Astrocyte (in vitro differentiated cells and primary cell): ENCODE measurements at regions not wholly inside any gene's neighbourhood (a gene's known extent, or its start where the extent isn't known, plus 50 kb on each side); places are given as distances from the start of the nearest gene placed in this dataset.

Experiments
- DNase-seq: peaks from one replicate; pipeline ENCODE4 v3.0.0-alpha.2; 2010; ENCODE audit warnings: low read depth
- FAIRE-seq: peaks from 2 replicates; lab custom pipeline; 2011; peaks lifted over from hg19 to GRCh38; lab: Jason Lieb, UNC
- H2AFZ ChIP-seq: 2 replicates; pipeline ENCODE4 v1.6.0; 2012; ENCODE audit warnings: low read depth, low read length, inconsistent platforms
- H3K27ac ChIP-seq: 2 replicates; pipeline ENCODE4 v1.5.1; 2011; ENCODE audit warnings: low read depth, low read length, inconsistent platforms
- H3K27me3 ChIP-seq: 2 replicates; pipeline ENCODE4 v1.6.0; 2011; ENCODE audit warnings: low read length, inconsistent platforms; ENCODE audit not compliant: insufficient read depth
- H3K36me3 ChIP-seq: 2 replicates; pipeline ENCODE4 v1.5.1; 2011; ENCODE audit warnings: low read length, inconsistent platforms; ENCODE audit not compliant: insufficient read depth
- H3K4me1 ChIP-seq: 2 replicates; pipeline ENCODE4 v1.5.1; 2011; ENCODE audit warnings: low read length, inconsistent platforms; ENCODE audit not compliant: insufficient read depth
- H3K4me2 ChIP-seq: 2 replicates; pipeline ENCODE4 v1.6.0; 2012; ENCODE audit warnings: low read length, inconsistent platforms
- H3K4me3 ChIP-seq: 2 replicates; pipeline ENCODE4 v1.5.1; 2011; ENCODE audit warnings: low read depth, mild to moderate bottlenecking, low read length, inconsistent platforms; ENCODE audit not compliant: insufficient read depth
- H3K79me2 ChIP-seq: 2 replicates; pipeline ENCODE4 v1.6.0; 2012; ENCODE audit warnings: mild to moderate bottlenecking, low read length, inconsistent platforms; ENCODE audit not compliant: insufficient read depth
- H3K9ac ChIP-seq: 2 replicates; pipeline ENCODE4 v1.6.0; 2012; ENCODE audit warnings: mild to moderate bottlenecking, low read length, inconsistent platforms
- H3K9me3 ChIP-seq: 2 replicates; pipeline ENCODE4 v1.5.1; 2012; ENCODE audit warnings: low read depth, mild to moderate bottlenecking, low read length, inconsistent platforms; ENCODE audit not compliant: insufficient read depth
- H4K20me1 ChIP-seq: 2 replicates; pipeline ENCODE4 v1.6.0; 2012; ENCODE audit warnings: low read length, inconsistent platforms; ENCODE audit not compliant: insufficient read depth
- H3K27ac Mint-ChIP-seq: one replicate; pipeline ENCODE4 v1.8.0; 2021; ENCODE audit warnings: mild to moderate bottlenecking, mixed read lengths; ENCODE audit not compliant: unreplicated experiment
- H3K27me3 Mint-ChIP-seq: one replicate; pipeline ENCODE4 v1.8.0; 2021; ENCODE audit warnings: low read depth, mixed read lengths; ENCODE audit not compliant: unreplicated experiment
- H3K36me3 Mint-ChIP-seq: one replicate; pipeline ENCODE4 v1.8.0; 2021; ENCODE audit warnings: low read depth, mixed read lengths; ENCODE audit not compliant: unreplicated experiment
- H3K4me1 Mint-ChIP-seq: one replicate; pipeline ENCODE4 v1.8.0; 2021; ENCODE audit warnings: low read depth, mixed read lengths; ENCODE audit not compliant: unreplicated experiment
- H3K4me3 Mint-ChIP-seq: one replicate; pipeline ENCODE4 v1.8.0; 2021; ENCODE audit warnings: mild to moderate bottlenecking, moderate library complexity, mixed read lengths; ENCODE audit not compliant: unreplicated experiment
- H3K9me3 Mint-ChIP-seq: one replicate; pipeline ENCODE4 v1.8.0; 2021; ENCODE audit warnings: mild to moderate bottlenecking, mixed read lengths; ENCODE audit not compliant: unreplicated experiment
- CTCF ChIP-seq: IDR thresholded peaks from 2 replicates; pipeline ENCODE4 v1.5.1; 2011; ENCODE audit warnings: low read depth, mild to moderate bottlenecking, inconsistent platforms, low read length, moderate library complexity; ENCODE audit not compliant: insufficient read depth
- EZH2 ChIP-seq: IDR thresholded peaks from 2 replicates; pipeline ENCODE4 v1.6.1; 2012; ENCODE audit warnings: mild to moderate bottlenecking, low read length, inconsistent platforms; ENCODE audit not compliant: insufficient read depth

GRCh38 chr14:44771496-44771895, 190.3 kb downstream of the KLHL28 start:
- FAIRE-seq (no peak), DNase-seq (no peak)
- H3K4me1 Mint-ChIP-seq: peaks cover 14% of the 10 kb centered on the region
- H3K9me3 ChIP-seq: no peaks in the 10 kb centered on the region
- H3K9me3 Mint-ChIP-seq: no peaks in the 10 kb centered on the region
- H3K9ac ChIP-seq: no peak overlapping the region
- no peaks in the 10 kb centered on the region for H3K36me3 Mint-ChIP-seq
- H3K27me3 ChIP-seq: no peaks in the 10 kb centered on the region
- H3K4me3 ChIP-seq: no peak overlapping the region
- no peak overlapping the region for H3K4me3 Mint-ChIP-seq
- H3K27ac ChIP-seq: no peak overlapping the region
- no peak overlapping the region for H3K27ac Mint-ChIP-seq
- no peak overlapping the region for H3K4me2 ChIP-seq
- H2AFZ ChIP-seq: no peak overlapping the region
- no peaks in the 10 kb centered on the region for H3K79me2 ChIP-seq
- H3K4me1 ChIP-seq: no peaks in the 10 kb centered on the region
- TF ChIP-seq CTCF (no peak), EZH2 (no peak)
- no peaks in the 10 kb centered on the region for H3K36me3 ChIP-seq
- H4K20me1 ChIP-seq: no peaks in the 10 kb centered on the region
- H3K27me3 Mint-ChIP-seq: no peaks in the 10 kb centered on the region

- no peaks in the 10 kb centered on the region for H3K27me3 Mint-ChIP-seq
Measured at GRCh38 chr14:44770201-44770600, 191.5 kb downstream of the KLHL28 start.

GRCh38 chr14:44768935-44769334, 192.8 kb downstream of the KLHL28 start:
- Histone ChIP-seq H3K27me3 (no peaks in the 10 kb centered on the region), H3K79me2 (no peaks in the 10 kb centered on the region), H2AFZ (no peak overlapping the region), H3K4me3 (no peak overlapping the region), H4K20me1 (no peaks in the 10 kb centered on the region), H3K27ac (no peak overlapping the region), H3K4me1 (no peaks in the 10 kb centered on the region), H3K9me3 (no peaks in the 10 kb centered on the region), H3K36me3 (no peaks in the 10 kb centered on the region), H3K4me2 (no peak overlapping the region), H3K9ac (no peak overlapping the region)
- DNase-seq: no peak
- Mint-ChIP-seq H3K9me3 (no peaks in the 10 kb centered on the region), H3K27ac (no peak overlapping the region), H3K4me1 (peaks cover 14% of the 10 kb centered on the region), H3K27me3 (no peaks in the 10 kb centered on the region), H3K36me3 (no peaks in the 10 kb centered on the region), H3K4me3 (no peak overlapping the region)
- no peak for FAIRE-seq
- no peak for TF ChIP-seq CTCF
- TF ChIP-seq EZH2: no peak

More at GRCh38 chr14:44770201-44770600, 191.5 kb downstream of the KLHL28 start:
- DNase-seq (no peak), FAIRE-seq (no peak)
- no peak overlapping the region for H3K4me3 ChIP-seq
- no peaks in the 10 kb centered on the region for H3K36me3 Mint-ChIP-seq
- no peaks in the 10 kb centered on the region for H3K4me1 ChIP-seq
- H3K9me3 Mint-ChIP-seq: no peaks in the 10 kb centered on the region
- H3K79me2 ChIP-seq: no peaks in the 10 kb centered on the region
- no peak overlapping the region for H3K27ac Mint-ChIP-seq
- no peaks in the 10 kb centered on the region for H3K9me3 ChIP-seq
- no peaks in the 10 kb centered on the region for H4K20me1 ChIP-seq
- peaks cover 14% of the 10 kb centered on the region for H3K4me1 Mint-ChIP-seq
- no peak overlapping the region for H3K4me3 Mint-ChIP-seq
- H3K36me3 ChIP-seq: no peaks in the 10 kb centered on the region
- H3K27ac ChIP-seq: no peak overlapping the region
- no peaks in the 10 kb centered on the region for H3K27me3 ChIP-seq
- H3K9ac ChIP-seq: no peak overlapping the region
- H2AFZ ChIP-seq: no peak overlapping the region
- H3K4me2 ChIP-seq: no peak overlapping the region
- TF ChIP-seq CTCF (no peak), EZH2 (no peak)
